GM19395 (cell line): ENCODE measurements at regions not wholly inside any gene's neighbourhood (a gene's known extent, or its start where the extent isn't known, plus 50 kb on each side); places are given as distances from the start of the nearest gene placed in this dataset.

Source experiments
- ATAC-seq: cut with Tn5 transposase; IDR thresholded peaks from one replicate; pipeline ENCODE4 v1.9.1; 2021; ENCODE audit warnings: mild to moderate bottlenecking, moderate library complexity; ENCODE audit not compliant: unreplicated experiment

DNA sequence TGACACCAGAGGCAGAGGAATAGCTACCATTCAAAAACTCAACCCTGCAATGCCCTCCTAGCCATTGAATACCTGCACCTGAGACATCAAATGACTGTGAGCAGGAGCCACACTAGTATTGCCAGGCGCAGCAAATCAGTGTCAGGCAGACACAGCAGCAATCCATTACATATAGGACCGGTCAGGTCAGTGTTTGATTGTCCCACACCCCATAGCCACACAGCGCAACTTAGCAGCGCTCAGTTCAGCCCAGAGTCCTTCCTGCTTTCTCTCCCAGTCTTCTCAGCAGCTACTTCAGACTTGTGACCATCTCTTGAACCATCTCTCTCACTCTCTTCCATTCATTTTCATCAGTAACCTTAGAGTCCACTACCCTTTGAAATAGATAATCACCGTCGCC, 181.6 kb upstream of the GPR12 start:
- ATAC-seq = no peak

GRCh38 chr13:26941345-26942174, 181.0 kb upstream of the GPR12 start:
- no peak for ATAC-seq

DNA sequence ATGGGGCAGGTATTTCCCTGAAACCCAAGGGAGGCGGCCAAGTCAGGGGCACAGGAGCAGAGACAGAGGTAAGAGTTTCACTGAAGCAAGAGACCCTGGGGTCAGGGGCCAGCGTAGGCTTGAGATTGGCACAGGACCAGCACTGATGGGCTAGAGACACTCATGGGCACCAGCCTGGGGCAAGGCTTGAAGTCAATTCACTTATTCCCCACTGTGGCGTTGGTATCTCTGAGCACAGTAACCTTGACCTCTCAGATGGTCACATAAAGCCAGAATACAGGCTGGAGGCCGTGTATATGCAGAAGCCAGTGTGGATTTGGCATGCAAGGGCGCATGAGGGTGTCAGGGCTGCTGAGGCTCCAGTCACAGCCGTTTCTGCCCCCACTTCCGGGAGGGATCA, 173.5 kb upstream of the GPR12 start:
- no peak for ATAC-seq

- ATAC-seq = no peak
These were observed 171.9 kb upstream of the GPR12 start for GRCh38 chr13:26932465-26932864.

- no peak for ATAC-seq
These were observed 169.6 kb upstream of the GPR12 start for GRCh38 chr13:26929971-26930730.

DNA sequence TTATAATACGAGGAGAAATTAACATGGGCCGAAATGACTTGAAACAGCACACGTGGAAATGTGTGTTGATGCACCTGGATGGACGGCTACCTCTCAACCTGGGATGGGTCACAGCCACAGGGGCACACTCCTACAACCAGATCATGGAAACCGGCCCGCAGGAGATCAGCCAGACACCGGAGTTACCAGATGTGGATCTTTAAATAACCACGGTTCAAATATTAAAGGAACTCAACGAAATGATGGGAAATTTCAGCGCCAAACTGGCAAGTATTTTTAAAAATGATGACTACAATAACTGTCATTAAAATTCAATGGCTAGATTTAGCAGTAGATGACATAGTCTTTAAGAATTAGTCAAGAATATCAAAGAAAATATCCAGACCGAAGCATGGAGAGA, 166.9 kb upstream of the GPR12 start:
- ATAC-seq = no peak

- no peak for ATAC-seq
These were observed 165.8 kb upstream of the GPR12 start for GRCh38 chr13:26926371-26926770.

- ATAC-seq = no peak
These were observed 163.4 kb upstream of the GPR12 start for GRCh38 chr13:26923824-26924605.

- no peak for ATAC-seq
These were observed 161.3 kb upstream of the GPR12 start for GRCh38 chr13:26921918-26922317.

GRCh38 chr13:26920614-26921355, 160.2 kb upstream of the GPR12 start:
- no peak for ATAC-seq

- ATAC-seq = no peak
These were observed 159.1 kb upstream of the GPR12 start for GRCh38 chr13:26919732-26920131.

- no peak for ATAC-seq
These were observed 158.7 kb upstream of the GPR12 start for GRCh38 chr13:26919311-26919710.

DNA sequence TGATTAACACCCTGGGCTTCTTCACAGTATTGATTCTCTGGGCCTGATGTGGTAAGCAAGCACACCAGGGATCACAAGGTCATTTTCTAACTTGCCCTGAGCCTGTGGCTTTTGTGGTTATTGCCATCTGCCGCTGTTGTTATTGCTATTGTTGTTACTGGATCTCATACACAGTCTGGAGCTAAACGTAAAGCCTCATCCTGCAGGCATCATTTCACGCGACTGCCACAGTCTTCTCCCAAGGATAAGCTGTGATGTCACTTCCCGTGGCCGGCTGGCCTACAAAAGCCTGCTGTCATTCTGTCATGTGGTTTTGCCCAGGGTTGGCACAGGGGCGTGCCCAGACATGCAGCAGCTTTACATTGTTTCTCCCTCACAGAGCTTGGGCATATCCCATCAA, 154.0 kb upstream of the GPR12 start:
- ATAC-seq = no peak

DNA sequence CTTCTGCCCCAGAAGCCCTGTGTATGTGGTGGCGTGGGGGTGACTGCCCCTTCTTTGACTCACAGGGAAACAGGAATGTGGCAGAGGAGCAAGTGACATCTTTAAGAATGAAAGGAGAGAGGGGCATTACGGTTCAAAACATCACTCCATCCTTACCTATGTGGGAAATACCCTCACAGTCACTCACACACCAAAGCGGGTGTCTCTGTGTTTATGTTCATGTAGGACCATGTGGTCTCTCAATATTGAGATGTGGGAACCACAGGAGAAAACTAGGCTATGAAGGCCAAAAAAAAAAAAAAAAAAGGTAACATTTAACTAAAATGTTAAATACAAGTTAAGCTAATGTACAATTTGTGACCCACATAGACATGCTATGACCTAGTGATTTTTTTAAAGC, 153.6 kb upstream of the GPR12 start:
- ATAC-seq = no peak

DNA sequence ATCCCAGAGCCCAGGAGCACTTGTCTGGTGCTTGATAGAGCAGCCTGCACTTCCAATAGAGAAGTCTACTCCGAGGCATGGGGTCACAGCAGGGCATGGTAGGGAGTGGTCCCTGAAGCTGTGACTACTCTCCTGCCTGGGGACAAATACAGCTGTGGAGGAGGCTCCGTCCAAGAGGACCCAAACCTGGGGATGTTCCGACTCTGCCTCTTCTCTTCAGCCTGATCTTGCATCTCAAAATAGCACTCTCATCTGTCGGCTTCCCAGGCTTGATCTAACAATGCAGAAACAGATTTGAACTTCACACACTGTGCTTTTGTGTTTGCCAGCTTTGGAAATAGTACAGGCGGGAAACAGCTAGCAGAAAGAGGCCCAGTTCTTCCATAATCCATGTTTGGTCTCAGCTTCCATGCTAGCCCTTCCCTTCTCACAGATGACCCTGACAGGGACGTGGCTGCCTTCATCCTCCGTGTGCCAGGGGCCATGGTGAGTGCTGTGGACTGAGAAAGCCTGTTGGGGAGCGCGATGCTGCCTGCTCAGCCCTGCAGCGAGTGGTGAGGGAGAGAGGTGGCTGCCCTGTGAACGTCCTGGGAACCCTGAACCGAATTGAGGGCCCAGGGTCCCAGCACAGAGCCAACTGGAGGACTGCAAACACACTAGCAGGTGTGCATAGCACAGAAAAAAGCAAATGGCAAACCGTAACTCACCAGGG, 150.3 kb upstream of the GPR12 start:
- no peak for ATAC-seq

DNA sequence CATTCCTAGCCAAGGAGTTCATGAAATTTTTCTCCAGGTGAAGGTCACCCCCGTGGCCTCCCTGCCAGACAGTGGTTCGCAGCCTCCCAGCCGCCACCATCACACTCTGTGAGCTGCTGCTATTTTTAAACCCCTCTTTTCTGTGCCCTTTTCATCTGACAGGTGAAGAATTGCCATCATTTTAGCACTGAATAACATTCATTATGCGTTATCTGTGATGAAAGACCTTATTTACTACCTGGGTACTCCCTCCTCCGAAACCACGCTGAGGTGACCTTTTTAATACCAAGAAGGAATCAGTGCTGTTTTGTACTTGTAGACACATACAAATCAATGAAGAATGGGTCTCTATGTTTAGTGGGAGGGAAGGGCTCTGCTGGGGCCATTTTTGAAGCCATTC, 148.9 kb upstream of the GPR12 start:
- no peak for ATAC-seq

DNA sequence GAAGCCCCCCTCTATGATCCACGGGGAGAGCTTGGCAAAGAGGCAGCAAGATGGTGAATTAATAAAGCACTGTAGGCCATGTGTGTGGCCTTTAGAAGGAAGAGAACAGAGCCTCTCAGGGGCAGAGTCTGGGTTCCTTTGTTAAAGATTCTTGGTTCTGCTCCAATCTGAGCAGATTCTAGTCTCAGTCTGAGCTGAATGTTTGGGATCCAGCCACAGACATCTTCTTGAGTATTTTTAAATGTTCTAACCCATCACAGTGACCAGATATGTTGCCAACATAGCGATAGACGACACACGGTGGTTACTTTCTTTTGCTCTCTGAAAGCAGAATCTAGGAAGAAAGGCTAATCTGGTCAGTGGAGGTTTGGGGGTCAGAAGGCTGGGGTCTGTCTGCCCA, 147.5 kb upstream of the GPR12 start:
- ATAC-seq = no peak

- ATAC-seq = no peak
These were observed 138.6 kb upstream of the GPR12 start for GRCh38 chr13:26899202-26899601.

DNA sequence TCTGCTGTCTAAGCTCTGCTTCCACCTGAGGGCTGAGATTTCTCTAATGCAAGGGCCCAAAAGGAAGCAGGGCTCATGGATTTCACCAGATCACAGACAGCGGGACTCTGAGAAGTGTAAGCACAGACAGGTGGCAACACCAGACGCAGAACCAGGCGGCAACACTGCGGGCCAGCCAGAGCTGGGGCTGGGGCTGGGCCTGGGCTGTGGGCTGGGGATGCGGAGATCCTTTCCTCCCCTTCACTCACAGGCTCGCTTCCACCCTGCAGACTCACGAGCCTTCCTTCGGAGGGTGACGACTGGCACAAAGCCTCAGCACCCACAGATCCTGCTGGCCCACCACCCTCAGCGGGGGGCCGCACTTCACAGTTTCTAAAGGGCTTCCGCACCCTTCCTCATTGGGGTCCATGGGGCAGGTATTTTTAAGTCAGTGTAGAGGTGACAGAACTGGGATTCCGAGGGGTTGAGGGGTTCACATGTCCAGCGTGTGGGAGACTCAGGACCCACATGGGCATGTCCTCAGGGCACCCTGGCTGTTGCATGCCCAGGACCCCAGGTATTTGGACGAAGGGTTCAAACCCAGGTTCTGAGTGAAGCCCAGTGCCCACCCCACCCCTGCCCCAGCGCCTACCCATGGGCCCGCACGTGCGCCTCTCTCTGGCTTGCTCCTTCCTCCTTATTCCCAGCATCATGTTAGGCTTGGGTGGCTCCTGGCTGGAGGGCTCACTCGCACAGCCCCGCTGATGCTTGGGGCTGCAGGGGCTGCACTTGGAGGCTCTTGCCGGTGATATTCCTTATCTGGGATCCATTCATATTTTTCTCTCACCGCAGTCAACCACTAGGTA, 137.3 kb upstream of the GPR12 start:
- ATAC-seq = no peak
